NCI-H748 treated with DMSO at 0.1 percent for 48 hours (cell line): ENCODE measurements at regions not wholly inside any gene's neighbourhood (a gene's known extent, or its start where the extent isn't known, plus 50 kb on each side); places are given as distances from the start of the nearest gene placed in this dataset.

Experiments used
- DNase-seq: peaks from one replicate; lab custom pipeline; 2025; lab: John Stamatoyannopoulos, UW

- DNase-seq, result no peak
These were observed 55.1 kb upstream of the RGS4 start for GRCh38 chr1:163013826-163014600.

GRCh38 chr1:163006051-163006834 is 62.9 kb upstream of the RGS4 start:
- DNase-seq, result no peak

GRCh38 chr1:162997499-162998285 is 71.5 kb upstream of the RGS4 start:
- no peak for DNase-seq

DNA sequence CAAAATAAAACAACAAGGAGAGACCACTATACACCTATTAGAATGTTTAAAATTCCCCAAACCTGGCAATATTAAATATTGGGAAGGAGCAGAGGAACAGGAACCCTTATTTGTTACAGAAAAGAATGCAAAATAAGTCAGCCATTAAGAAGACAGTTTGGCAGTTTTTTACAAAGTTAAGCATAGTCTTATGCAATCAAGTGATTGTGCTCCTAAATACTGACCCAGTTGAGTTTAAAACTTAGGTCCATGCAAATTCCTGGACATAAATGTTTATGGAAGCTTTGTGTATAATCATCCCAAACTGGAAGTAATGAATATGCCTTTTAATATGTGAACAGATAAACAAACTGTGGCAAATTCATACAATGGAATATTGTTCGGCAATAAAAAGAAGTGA is 72.9 kb upstream of the RGS4 start:
- no peak for DNase-seq

DNA sequence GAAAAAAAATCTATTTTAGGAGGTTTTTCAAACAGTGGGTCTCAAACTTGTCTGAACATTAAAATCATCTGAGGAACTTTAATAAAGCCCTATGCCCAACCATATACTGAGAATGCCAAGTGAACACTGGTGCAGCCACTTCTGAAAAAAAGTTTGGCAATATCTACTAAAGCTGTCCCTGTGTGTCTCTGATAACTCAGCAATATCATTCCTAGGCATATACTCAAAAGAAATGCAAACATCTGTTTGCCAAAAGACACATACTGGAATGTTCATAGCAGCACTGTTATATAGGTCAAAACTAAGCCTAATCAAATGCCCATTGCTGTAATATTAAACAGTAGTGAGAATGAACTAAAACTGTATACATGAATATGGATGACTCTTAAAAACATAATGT is 74.2 kb upstream of the RGS4 start:
- DNase-seq, result no peak

- DNase-seq, result no peak
These were observed 75.3 kb upstream of the RGS4 start for GRCh38 chr1:162993846-162994245.

GRCh38 chr1:162992945-162993344 is 76.2 kb upstream of the RGS4 start:
- DNase-seq, result no peak

DNA sequence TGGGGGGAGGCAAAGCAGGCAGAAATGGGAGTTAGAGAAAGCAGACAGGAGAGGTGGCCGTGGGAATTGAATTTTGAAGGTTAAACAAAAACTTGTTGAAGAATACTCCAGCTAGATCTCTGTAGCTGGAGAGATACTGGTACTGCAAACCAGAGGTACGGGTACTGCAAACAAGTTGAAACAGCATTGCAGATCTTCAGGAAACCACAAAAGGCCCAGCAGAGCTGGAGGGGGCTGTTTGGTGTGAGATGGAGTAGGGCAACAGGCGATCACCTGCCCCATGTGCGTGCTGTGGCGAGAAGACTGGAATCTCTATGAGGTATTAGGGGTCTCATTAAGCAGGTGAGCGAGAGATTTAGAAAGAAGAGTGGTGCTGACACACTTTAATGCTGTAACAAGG is 77.7 kb upstream of the RGS4 start:
- no peak for DNase-seq

DNA sequence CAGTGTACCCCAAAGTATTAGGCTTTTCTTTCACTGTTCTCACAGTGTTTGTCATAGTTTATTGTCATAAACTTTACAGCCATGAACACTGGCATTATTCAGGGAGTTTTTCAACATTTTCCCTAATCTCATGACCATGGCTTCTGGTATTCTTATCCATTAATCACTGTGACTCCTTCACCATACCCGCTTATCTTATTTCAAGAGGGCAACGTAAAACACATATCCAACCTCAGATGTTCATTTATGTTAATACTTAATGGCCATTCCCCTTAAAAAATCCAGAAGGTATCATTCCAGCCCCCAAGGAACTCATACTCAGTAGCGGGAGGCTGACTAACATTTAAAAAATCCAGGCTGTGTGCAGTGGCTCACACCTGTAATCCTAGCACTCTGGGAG is 78.5 kb upstream of the RGS4 start:
- no peak for DNase-seq

DNA sequence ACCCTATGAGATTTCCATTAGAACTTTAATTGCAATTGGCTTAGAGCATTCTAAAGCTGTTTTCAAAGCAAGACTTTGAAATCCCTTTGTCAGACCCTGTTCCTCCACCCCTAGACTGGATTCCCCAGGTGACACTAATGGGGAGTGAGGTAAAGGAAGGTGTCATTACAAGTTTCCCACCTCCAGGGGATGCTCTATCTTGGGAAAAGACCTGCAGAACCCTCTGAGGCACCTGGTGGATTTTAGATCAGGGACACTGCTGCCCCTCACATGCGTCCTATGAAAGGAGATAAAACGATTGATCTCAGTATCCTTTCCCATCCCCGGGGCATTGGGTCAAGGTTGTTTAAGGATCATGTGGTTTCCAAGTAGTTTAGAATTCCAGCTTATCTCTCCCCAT is 80.3 kb upstream of the RGS4 start:
- no peak for DNase-seq

DNA sequence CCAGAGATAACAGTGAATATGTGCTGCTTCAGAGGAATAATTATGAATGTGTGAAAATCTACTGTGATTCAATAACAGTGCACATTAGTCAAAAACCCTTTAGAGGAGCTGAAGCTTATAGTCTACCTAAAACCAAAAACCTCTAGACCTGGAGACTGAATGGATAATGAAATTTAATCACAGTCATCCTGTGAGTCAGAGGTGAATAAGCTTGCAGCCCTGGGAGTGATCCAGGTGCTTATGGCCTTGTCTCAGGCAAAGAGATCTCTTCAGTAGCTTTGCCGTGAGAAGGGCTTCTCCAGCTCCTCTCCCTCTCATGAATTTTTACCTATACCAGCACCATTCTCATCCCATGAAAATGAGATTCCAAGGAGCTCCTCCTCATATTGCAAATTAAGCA is 81.3 kb upstream of the RGS4 start:
- no peak for DNase-seq

DNA sequence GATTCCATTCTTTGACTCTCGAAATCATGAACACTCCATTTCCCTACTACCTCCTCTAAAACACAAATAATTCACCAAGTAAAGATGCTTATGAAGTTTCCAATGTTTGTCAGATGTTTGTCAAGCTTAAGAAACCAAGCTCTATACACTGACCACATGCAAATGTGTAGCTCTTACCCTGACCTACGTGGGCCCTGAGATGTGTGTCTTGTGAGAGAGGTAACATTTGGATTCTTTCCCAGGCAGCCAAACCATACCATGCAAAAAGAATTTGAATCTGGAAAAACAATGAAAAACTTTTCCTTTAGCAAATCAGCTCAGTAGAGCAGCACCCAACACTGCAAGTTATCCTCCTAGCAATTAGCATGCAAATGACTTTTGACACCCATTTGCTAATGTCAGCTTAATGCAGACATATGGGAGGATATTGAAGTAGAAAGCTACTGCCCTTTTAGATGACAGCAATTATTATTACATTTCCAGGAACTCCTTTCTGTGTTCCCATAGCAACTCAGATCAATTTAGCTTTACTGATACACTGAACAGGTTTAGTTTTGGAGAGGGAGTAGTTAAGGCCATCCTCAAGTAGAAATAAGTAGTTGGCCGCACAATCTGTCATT is 83.2 kb upstream of the RGS4 start:
- DNase-seq, result no peak

DNA sequence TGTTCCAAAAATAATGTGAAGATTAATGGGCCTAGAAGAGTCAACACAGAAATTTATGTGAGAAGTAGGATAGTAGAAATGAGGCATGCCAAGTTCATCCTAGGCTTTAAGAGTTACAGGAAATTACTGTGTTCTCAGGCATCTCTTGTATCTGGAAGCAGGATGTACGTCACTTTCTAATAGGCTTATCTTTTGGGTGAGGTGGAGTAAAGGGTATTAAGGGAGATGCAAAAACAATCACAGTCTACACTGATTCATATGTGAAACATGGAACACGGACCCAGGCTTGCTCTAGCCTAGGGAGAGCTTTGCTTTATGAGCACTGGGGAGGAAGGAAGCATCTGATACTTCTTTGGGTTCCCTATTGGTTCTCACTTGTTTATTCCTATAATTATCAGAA is 84.5 kb upstream of the RGS4 start:
- no peak for DNase-seq

DNA sequence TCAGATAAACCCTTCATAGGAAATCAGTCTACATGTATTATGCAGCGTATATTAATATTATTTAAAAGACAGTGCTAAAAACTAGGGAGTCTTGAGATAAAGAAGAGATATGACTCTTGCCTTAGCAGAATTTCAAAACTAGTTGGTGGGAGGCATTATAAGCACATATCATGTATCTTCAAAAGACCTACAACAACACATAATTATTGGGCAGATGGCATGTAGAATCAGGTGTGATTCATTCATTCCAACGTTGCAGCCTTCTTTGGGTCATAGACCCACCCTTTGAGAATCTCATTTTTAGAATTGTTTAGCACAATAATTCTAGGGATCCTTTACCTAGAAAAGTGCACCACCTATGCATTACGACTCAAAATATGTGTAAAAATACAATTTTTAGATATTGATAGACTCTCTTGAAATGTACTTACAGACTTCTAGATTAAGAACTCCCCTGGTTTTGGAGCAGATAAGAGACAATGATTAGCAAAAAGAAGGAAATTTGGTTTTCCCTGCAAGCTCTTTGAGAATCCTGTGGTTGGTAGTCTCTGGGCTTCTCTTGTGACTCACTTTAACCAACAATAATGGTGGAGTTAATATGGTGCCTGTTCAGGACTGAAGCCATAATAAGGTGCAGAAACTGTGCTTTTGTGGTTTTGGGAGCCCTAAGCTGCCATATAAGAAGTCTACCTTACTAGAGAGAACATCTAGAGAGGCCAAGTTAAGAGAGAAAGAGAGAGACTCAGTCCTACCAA is 85.3 kb upstream of the RGS4 start:
- DNase-seq, result no peak

DNA sequence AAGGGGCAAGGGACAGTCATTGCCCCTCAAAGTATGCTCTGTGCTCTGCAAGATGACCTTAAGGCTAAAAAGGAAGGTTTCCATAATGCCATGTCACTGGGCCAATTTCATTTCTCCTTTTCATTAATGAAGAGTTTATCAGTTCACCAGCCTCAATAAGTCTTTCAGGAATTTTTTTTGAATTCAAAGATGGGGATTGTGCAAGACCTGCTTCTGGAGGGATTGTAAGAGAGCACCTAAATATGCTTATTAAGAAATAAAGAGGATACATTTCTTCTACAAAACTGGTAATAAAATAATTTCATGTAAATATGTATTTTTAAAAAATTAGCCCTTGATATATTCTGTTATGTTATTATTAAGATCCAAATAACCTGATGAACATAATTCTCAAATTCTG is 86.8 kb upstream of the RGS4 start:
- DNase-seq, result no peak

- no peak for DNase-seq
These were observed 91.1 kb upstream of the RGS4 start for GRCh38 chr1:162977944-162978568.

DNA sequence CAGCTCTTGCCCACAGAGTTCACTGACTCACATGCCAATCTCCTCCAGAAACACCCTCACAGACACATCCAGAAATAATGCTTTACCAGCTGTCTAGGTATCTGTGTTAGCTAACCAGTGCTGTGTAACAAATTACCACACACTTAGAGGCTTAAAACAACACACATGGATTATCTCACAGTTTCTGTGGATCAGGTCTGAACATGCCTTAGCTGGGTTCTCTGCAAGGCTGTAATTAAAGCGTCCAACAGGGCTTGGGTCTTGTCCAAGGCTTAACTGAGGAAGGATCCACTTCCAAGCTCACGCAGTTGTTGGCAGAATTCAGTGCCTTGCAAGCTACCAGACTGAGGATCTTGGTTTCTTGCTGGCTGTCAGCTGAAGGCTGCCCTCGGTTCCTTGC is 92.5 kb upstream of the RGS4 start:
- DNase-seq, result no peak

DNA sequence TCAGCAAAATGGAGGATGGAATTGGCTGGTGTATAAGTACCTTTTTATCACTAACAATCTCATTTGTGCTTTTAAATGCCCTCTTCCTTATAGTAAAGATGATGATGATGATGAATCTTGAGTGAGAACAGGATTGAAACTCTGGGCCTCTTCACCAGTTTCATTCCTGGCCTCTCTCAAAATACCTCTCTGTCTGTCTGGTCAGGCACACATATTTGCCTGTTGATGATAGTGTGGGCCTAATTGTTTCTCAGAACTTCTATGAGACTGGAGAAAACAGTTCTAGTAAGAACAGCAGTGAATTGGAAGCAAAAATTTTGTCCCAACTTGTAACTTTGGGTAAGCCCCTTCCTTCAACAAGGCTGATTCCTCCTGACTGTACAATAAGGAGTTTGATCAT is 94.4 kb upstream of the RGS4 start:
- DNase-seq, result no peak

- no peak for DNase-seq
These were observed 95.8 kb upstream of the RGS4 start for GRCh38 chr1:162973381-162973795.

- no peak for DNase-seq
These were observed 96.4 kb upstream of the RGS4 start for GRCh38 chr1:162972773-162973172.

DNA sequence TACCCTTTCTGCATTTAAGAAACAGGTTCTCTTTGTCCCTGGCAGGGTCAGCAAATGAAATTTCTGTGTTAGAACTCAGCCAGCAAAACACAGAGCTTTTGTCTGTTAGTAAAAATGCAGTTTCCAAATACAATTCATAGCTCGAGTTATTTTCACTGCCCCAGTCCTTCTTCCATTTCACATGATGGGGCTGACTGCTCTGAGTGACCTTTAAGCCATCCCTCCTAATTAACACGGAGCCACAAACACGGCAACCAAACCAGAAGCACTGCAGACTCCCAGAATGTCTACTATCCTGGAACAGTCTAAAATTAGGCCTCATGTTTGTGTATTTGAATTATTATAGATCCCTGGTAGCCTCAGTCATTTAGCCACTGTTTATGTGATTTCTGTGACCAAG is 99.1 kb upstream of the RGS4 start:
- no peak for DNase-seq
